GM12878 (cell line): ENCODE measurements at regions not wholly inside any gene's neighbourhood (a gene's known extent, or its start where the extent isn't known, plus 50 kb on each side); places are given as distances from the start of the nearest gene placed in this dataset.

Experiments used
- ATAC-seq: fragments of 200-7000 bp; cut with Tn5 transposase; 3 replicates; pipeline ENCODE4 v1.9.1; 2020; ENCODE audit warnings: mild to moderate bottlenecking, moderate library complexity
- BruUV-seq: library from RNA; stranded (reverse); fragments of 400-500 nt; replicated peaks from 2 replicates; lab custom pipeline; 2021; lab: Mats Ljungman, UMichigan
- CTCF ChIA-PET: fragments of 300-600 bp; sonication (Branson Sonifier 250); formaldehyde crosslinking; extraction: SDS; loops from one replicate; lab custom pipeline; 2021; ENCODE audit warnings: inconsistent platforms; lab: Yijun Ruan, JAX
- POLR2A ChIA-PET: fragments of 350-600 bp; formaldehyde crosslinking; extraction: SDS; loops from one replicate; lab custom pipeline; 2021; ENCODE audit warnings: inconsistent platforms; lab: Charles Lee
- RAD21 ChIA-PET: fragments of 300-600 bp; sonication (Branson Sonifier 250); formaldehyde crosslinking; loops from one replicate; lab custom pipeline; 2023; ENCODE audit warnings: antibody characterized with exemption; ENCODE audit not compliant: unreplicated experiment; lab: Charles Lee
- SMC1A ChIA-PET: fragments of 300-600 bp; sonication (Branson Sonifier 250); formaldehyde crosslinking; loops from one replicate; lab custom pipeline; 2023; ENCODE audit not compliant: unreplicated experiment, uncharacterized antibody; lab: Charles Lee
- DNase-seq: peaks from one replicate; pipeline ENCODE4 v3.0.0-alpha.2; 2011; ENCODE audit warnings: low read depth, low spot score
- FAIRE-seq: peaks from 3 replicates; lab custom pipeline; 2011; peaks lifted over from hg19 to GRCh38; lab: Jason Lieb, UNC
- H2AFZ ChIP-seq: 2 replicates; pipeline ENCODE4 v1.6.0; 2011; ENCODE audit warnings: low read depth, low read length, control low read depth; ENCODE audit not compliant: control insufficient read depth
- H3K27ac ChIP-seq: 2 replicates; pipeline ENCODE4 v1.5.1; 2011; ENCODE audit warnings: control low read depth; ENCODE audit not compliant: control insufficient read depth, insufficient read depth
- H3K27me3 ChIP-seq, 2 experiments: replicated peaks in 1 of 2; 2 replicates each; pipeline versions ENCODE4 v1.6.0 to v1.6.1; 2011; ENCODE audit warnings: low read length in 1 of 2; ENCODE audit not compliant: control insufficient read depth in 2 of 2, insufficient read depth in 2 of 2
- H3K36me3 ChIP-seq, 2 experiments: 2 replicates each; pipeline ENCODE4 v1.5.1; 2011; ENCODE audit warnings: low read length in 1 of 2; ENCODE audit not compliant: control insufficient read depth in 2 of 2, insufficient read depth in 2 of 2
- H3K4me1 ChIP-seq: 2 replicates; pipeline ENCODE4 v1.6.1; 2011; ENCODE audit warnings: mild to moderate bottlenecking, low read length, moderate library complexity, mixed read lengths; ENCODE audit not compliant: control insufficient read depth, insufficient read depth
- H3K4me2 ChIP-seq: 2 replicates; pipeline ENCODE4 v1.6.0; 2011; ENCODE audit warnings: control low read depth; ENCODE audit not compliant: control insufficient read depth, insufficient read depth
- H3K4me3 ChIP-seq: fragments of 200-600 bp; sonication (generic); 2 replicates; pipeline ENCODE4 v1.5.1; 2016
- H3K79me2 ChIP-seq: 2 replicates; pipeline ENCODE4 v1.6.0; 2011; ENCODE audit warnings: low read length; ENCODE audit not compliant: control insufficient read depth, insufficient read depth
- H3K9ac ChIP-seq: 2 replicates; pipeline ENCODE4 v1.8.0; 2011; ENCODE audit warnings: low read length, control low read depth, mixed read lengths; ENCODE audit not compliant: control insufficient read depth, insufficient read depth
- H3K9me3 ChIP-seq: replicated peaks from 3 replicates; pipeline ENCODE4 v1.5.1; 2011; ENCODE audit warnings: mild to moderate bottlenecking, low read length; ENCODE audit not compliant: control insufficient read depth, insufficient read depth
- H4K20me1 ChIP-seq: 2 replicates; pipeline ENCODE4 v1.6.0; 2011; ENCODE audit not compliant: control insufficient read depth, insufficient read depth
- IKZF2 ChIP-seq, 2 experiments: fragments of 450-650 bp; IDR thresholded peaks; 2 replicates each; pipeline ENCODE4 v1.6.1; 2017; ENCODE audit warnings: mild to moderate bottlenecking in 2 of 2, moderate library complexity in 2 of 2
- MEF2A ChIP-seq: IDR thresholded peaks from 2 replicates; pipeline ENCODE4 v1.6.1; 2011; ENCODE audit warnings: low read depth, mild to moderate bottlenecking, low read length, moderate library complexity; ENCODE audit not compliant: insufficient read depth
- NFYB ChIP-seq: IDR thresholded peaks from 2 replicates; pipeline ENCODE4 v1.6.1; 2011; ENCODE audit warnings: low read depth, mild to moderate bottlenecking, low read length, improper control_type of control experiment, moderate library complexity; ENCODE audit not compliant: insufficient read depth
- PAX8 ChIP-seq: fragments of 450-650 bp; IDR thresholded peaks from 2 replicates; pipeline ENCODE4 v1.6.1; 2017; ENCODE audit warnings: mild to moderate bottlenecking, moderate library complexity
- RCOR1 ChIP-seq: conservative IDR thresholded peaks from 2 replicates; pipeline ENCODE4 v1.6.1; 2012; ENCODE audit warnings: low read depth, low read length, improper control_type of control experiment
- RELA ChIP-seq: fragments of 450-650 bp; IDR thresholded peaks from 2 replicates; pipeline ENCODE4 v1.8.0; 2014; ENCODE audit warnings: borderline replicate concordance; ENCODE audit not compliant: partially characterized antibody
- ZNF207 ChIP-seq: fragments of 450-650 bp; IDR thresholded peaks from 2 replicates; pipeline ENCODE4 v1.6.1; 2014; ENCODE audit warnings: antibody characterized with exemption, mild to moderate bottlenecking, borderline replicate concordance
- WGBS: methylation state at CpG from one replicate; pipeline ENCODE4 v1.1.6; 2016; ENCODE audit warnings: low lambda C conversion rate; ENCODE audit not compliant: insufficient replicate concordance, insufficient coverage; ENCODE audit errors: missing lambda C conversion rate; 5-methylcytosine and 5-hydroxymethylcytosine counted together
- in situ Hi-C: fragments of 300-500 bp; cut with MboI; formaldehyde crosslinking; loops from 9 replicates; pipeline ENCODE4 v1.14.3; 2018; ENCODE audit warnings: mixed read lengths
- intact Hi-C: fragments of 100-400 bp; cut with micrococcal nuclease; formaldehyde crosslinking; loops from one replicate; pipeline ENCODE4 v1.14.2; 2022; ENCODE audit not compliant: unreplicated experiment
- TF ChIP-seq, protein P1 (sequence below): fragments of 450-650 bp; formaldehyde crosslinking; IDR thresholded peaks from 2 replicates; pipeline ENCODE4 v1.5.0; 2022; ENCODE audit warnings: mild to moderate bottlenecking, missing genetic modification characterization
- TF ChIP-seq, protein P2 (sequence below): fragments of 450-650 bp; conservative IDR thresholded peaks from 2 replicates; pipeline ENCODE4 v1.6.1; 2017; ENCODE audit warnings: mild to moderate bottlenecking, moderate library complexity
- TF ChIP-seq, protein P3 (sequence below): fragments of 150-350 bp; IDR thresholded peaks from 2 replicates; pipeline ENCODE4 v1.6.1; 2014; ENCODE audit warnings: mild to moderate bottlenecking, low read depth, low read length

DNA sequence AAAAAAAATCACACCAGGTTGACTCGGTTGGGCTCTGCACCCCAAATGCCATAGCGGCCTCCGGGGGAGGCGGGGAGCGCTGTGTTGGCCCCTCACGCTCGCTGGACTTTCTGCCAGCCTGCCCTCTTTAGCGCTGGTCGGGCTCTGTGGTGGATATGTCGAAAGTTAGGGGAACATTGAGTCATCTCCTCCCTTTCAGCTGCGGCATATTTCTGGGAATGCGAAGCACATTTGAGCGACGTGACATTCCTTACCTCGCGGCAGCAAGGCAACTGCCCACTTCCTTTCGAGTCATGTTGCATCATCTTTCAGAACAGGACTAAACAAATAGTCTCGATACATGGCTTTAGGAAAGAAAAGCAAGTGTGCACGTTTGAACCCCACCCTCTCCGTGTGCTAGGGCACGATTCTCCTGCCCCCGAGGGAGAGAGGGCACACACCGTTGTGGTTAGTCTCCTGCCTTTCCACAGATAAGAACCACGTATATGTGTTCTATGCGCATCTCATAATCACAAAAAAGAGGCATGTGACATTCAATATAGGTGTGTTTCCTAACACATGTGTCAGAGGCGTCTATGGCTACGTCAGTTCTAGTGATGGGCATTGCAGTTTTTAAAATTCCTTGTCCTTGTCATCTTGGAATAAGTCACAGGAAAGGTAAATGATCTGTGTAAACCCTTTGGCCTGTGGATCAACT lies 105.9 kb upstream of the SLC45A1 start (continued):
- TF ChIP-seq, protein P1, sequence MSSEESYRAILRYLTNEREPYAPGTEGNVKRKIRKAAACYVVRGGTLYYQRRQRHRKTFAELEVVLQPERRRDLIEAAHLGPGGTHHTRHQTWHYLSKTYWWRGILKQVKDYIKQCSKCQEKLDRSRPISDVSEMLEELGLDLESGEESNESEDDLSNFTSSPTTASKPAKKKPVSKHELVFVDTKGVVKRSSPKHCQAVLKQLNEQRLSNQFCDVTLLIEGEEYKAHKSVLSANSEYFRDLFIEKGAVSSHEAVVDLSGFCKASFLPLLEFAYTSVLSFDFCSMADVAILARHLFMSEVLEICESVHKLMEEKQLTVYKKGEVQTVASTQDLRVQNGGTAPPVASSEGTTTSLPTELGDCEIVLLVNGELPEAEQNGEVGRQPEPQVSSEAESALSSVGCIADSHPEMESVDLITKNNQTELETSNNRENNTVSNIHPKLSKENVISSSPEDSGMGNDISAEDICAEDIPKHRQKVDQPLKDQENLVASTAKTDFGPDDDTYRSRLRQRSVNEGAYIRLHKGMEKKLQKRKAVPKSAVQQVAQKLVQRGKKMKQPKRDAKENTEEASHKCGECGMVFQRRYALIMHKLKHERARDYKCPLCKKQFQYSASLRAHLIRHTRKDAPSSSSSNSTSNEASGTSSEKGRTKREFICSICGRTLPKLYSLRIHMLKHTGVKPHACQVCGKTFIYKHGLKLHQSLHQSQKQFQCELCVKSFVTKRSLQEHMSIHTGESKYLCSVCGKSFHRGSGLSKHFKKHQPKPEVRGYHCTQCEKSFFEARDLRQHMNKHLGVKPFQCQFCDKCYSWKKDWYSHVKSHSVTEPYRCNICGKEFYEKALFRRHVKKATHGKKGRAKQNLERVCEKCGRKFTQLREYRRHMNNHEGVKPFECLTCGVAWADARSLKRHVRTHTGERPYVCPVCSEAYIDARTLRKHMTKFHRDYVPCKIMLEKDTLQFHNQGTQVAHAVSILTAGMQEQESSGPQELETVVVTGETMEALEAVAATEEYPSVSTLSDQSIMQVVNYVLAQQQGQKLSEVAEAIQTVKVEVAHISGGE = no peak

DNA sequence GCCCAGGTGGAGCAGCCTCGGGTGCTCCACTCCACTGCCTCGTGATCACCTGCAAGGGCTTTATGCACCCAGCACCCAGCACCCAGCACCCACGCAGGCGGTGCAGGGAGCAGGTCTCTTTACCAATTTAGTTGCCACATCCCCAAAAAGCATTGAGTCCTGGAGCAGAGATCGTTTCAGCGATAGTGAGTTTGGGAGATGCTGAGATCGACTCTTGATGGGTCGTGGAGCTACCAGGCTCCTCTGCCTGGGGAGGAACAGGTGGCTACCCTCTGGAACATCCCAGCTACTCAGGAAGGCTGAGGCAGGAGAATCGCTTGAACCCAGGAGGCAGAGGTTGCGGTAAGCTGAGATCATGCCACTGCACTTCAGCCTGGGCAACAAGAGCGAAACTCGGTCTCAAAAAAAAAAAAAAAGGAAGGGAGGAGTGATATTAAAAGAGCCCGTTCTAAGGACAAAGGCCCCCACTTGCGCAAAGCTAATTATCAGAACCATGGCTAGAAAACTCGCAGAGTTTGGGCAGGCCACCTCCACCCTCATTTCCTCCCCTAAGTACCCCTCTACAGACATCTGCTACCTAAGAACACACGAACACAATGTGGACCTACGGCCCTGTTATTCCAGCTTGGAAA lies 106.5 kb upstream of the SLC45A1 start:
- 44% methylated on average over 15 of the region's 17 CpGs for WGBS
- ChIA-PET RAD21 (no interaction called here), POLR2A (interaction anchor here (0.7 kb wide), 1 partner anchor 53 kb away, joined by 3 read pairs; no protein-coding TSS in a partner anchor), SMC1A (interaction anchor here (0.6 kb wide), 1 partner anchor 60 kb away, joined by 3 read pairs; no protein-coding TSS in a partner anchor), CTCF (interaction anchor here (0.6 kb wide), 1 partner anchor 574 kb away, joined by 4 read pairs; no protein-coding TSS in a partner anchor)
- no peak overlapping the region for H3K4me3 ChIP-seq
- FAIRE-seq = no peak
- H4K20me1 ChIP-seq = no peaks in the 10 kb centered on the region
- H3K27me3 ChIP-seq = no peaks in the 10 kb centered on the region; a peak in 1 of 4 replicates
- no peak overlapping the region for H3K27ac ChIP-seq
- no peak overlapping the region for H3K9ac ChIP-seq
- H3K4me1 ChIP-seq = no peaks in the 10 kb centered on the region
- H3K9me3 ChIP-seq = no peaks in the 10 kb centered on the region
- ATAC-seq = no peak
- no peaks in the 10 kb centered on the region for H3K79me2 ChIP-seq
- intact Hi-C loops (no loop called here), in situ Hi-C loops (no loop called here)
- no TSS peak for BruUV-seq
- no peak overlapping the region for H2AFZ ChIP-seq
- DNase-seq = no peak
- no peak overlapping the region for H3K4me2 ChIP-seq
- H3K36me3 ChIP-seq = no peaks in the 10 kb centered on the region
- TF ChIP-seq, protein P2, sequence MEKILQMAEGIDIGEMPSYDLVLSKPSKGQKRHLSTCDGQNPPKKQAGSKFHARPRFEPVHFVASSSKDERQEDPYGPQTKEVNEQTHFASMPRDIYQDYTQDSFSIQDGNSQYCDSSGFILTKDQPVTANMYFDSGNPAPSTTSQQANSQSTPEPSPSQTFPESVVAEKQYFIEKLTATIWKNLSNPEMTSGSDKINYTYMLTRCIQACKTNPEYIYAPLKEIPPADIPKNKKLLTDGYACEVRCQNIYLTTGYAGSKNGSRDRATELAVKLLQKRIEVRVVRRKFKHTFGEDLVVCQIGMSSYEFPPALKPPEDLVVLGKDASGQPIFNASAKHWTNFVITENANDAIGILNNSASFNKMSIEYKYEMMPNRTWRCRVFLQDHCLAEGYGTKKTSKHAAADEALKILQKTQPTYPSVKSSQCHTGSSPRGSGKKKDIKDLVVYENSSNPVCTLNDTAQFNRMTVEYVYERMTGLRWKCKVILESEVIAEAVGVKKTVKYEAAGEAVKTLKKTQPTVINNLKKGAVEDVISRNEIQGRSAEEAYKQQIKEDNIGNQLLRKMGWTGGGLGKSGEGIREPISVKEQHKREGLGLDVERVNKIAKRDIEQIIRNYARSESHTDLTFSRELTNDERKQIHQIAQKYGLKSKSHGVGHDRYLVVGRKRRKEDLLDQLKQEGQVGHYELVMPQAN = no peak
- TF ChIP-seq MEF2A (no peak), ZNF207 (no peak), RELA (no peak), NFYB (no peak), PAX8 (no peak), RCOR1 (no peak), IKZF2 (IDR thresholded peaks at IDR 0.05) (no peak)
- TF ChIP-seq, protein P3, sequence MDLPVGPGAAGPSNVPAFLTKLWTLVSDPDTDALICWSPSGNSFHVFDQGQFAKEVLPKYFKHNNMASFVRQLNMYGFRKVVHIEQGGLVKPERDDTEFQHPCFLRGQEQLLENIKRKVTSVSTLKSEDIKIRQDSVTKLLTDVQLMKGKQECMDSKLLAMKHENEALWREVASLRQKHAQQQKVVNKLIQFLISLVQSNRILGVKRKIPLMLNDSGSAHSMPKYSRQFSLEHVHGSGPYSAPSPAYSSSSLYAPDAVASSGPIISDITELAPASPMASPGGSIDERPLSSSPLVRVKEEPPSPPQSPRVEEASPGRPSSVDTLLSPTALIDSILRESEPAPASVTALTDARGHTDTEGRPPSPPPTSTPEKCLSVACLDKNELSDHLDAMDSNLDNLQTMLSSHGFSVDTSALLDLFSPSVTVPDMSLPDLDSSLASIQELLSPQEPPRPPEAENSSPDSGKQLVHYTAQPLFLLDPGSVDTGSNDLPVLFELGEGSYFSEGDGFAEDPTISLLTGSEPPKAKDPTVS = no peak
